PC-3 (cell line): ENCODE measurements at regions not wholly inside any gene's neighbourhood (a gene's known extent, or its start where the extent isn't known, plus 50 kb on each side); places are given as distances from the start of the nearest gene placed in this dataset.

ENCODE experiments used
- ATAC-seq: fragments of 200-7000 bp; cut with Tn5 transposase; 2 replicates; pipeline ENCODE4 v1.9.1; 2020; ENCODE audit warnings: mild to moderate bottlenecking, moderate library complexity
- BruUV-seq: library from RNA; stranded (reverse); fragments of 400-500 nt; replicated peaks from 2 replicates; lab custom pipeline; 2021; lab: Mats Ljungman, UMichigan
- CTCF ChIA-PET: fragments of 300-600 bp; sonication (Branson Sonifier 250); formaldehyde crosslinking; loops from one replicate; lab custom pipeline; 2022; ENCODE audit warnings: antibody characterized with exemption; lab: Charles Lee
- POLR2A ChIA-PET: fragments of 300-600 bp; sonication (Branson Sonifier 250); formaldehyde crosslinking; loops from one replicate; lab custom pipeline; 2022; ENCODE audit warnings: antibody characterized with exemption; ENCODE audit not compliant: unreplicated experiment; lab: Charles Lee
- DNase-seq: peaks from one replicate; pipeline ENCODE4 v3.0.0-alpha.2; 2015
- H2AFZ ChIP-seq: fragments of 300-600 bp; sonication (generic); 2 replicates; pipeline ENCODE4 v1.6.0; 2016; ENCODE audit warnings: antibody characterized with exemption, low read length
- H3F3A ChIP-seq: fragments of 300-600 bp; sonication (generic); one replicate; pipeline ENCODE4 v1.6.0; 2017; ENCODE audit warnings: antibody characterized with exemption, low read length, control low read depth, mild to moderate bottlenecking; ENCODE audit not compliant: unreplicated experiment
- H3K27ac ChIP-seq: fragments of 300-600 bp; sonication (generic); 2 replicates; pipeline ENCODE4 v1.5.1; 2016; ENCODE audit warnings: mild to moderate bottlenecking, low read length
- H3K27me3 ChIP-seq: fragments of 300-600 bp; sonication (generic); 2 replicates; pipeline ENCODE4 v1.6.1; 2016; ENCODE audit warnings: low read length, mixed read lengths
- H3K36me3 ChIP-seq: fragments of 300-600 bp; sonication (generic); 2 replicates; pipeline ENCODE4 v1.6.1; 2016; ENCODE audit warnings: low read depth, mixed run types, low read length, mixed read lengths
- H3K4me1 ChIP-seq: fragments of 300-600 bp; sonication (generic); 2 replicates; pipeline ENCODE4 v1.5.1; 2016; ENCODE audit warnings: low read length; ENCODE audit not compliant: insufficient read depth
- H3K4me2 ChIP-seq: fragments of 300-600 bp; sonication (generic); 2 replicates; pipeline ENCODE4 v1.6.0; 2016; ENCODE audit warnings: low read length
- H3K4me3 ChIP-seq: fragments of 300-600 bp; sonication (generic); 2 replicates; pipeline ENCODE4 v1.5.1; 2016; ENCODE audit warnings: mild to moderate bottlenecking, low read length, mixed read lengths
- H3K79me2 ChIP-seq: fragments of 300-600 bp; sonication (generic); 2 replicates; pipeline ENCODE4 v1.6.1; 2017; ENCODE audit warnings: low read length, mixed read lengths
- H3K9ac ChIP-seq: fragments of 300-600 bp; sonication (generic); 2 replicates; pipeline ENCODE4 v1.6.0; 2016; ENCODE audit warnings: mild to moderate bottlenecking, low read length
- H3K9me2 ChIP-seq: fragments of 300-600 bp; sonication (generic); replicated peaks from 2 replicates; pipeline ENCODE4 v1.6.1; 2016; ENCODE audit warnings: mixed run types, low read length, mixed read lengths
- H3K9me3 ChIP-seq: fragments of 300-600 bp; sonication (generic); 2 replicates; pipeline ENCODE4 v1.6.1; 2016; ENCODE audit warnings: low read length, mixed read lengths
- H4K20me1 ChIP-seq: fragments of 300-600 bp; sonication (generic); 2 replicates; pipeline ENCODE4 v1.6.1; 2016; ENCODE audit warnings: low read length, mixed read lengths
- EZH2 ChIP-seq: fragments of 300-600 bp; sonication (generic); IDR thresholded peaks from one replicate; pipeline ENCODE4 v1.6.1; 2017; ENCODE audit warnings: antibody characterized with exemption, mild to moderate bottlenecking, low read length; ENCODE audit not compliant: unreplicated experiment
- EZH2phosphoT487 ChIP-seq: fragments of 300-600 bp; sonication (generic); IDR thresholded peaks from 2 replicates; pipeline ENCODE4 v1.6.1; 2018; ENCODE audit warnings: mild to moderate bottlenecking, antibody characterized with exemption, low read length, borderline replicate concordance
- intact Hi-C: fragments of 100-400 bp; cut with micrococcal nuclease; formaldehyde crosslinking; loops from 2 replicates; pipeline ENCODE4 v1.9.0; 2023
- TF ChIP-seq, protein P1 (sequence below): fragments of 300-600 bp; sonication (generic); conservative IDR thresholded peaks from 2 replicates; pipeline ENCODE4 v1.5.1; 2017; ENCODE audit warnings: antibody characterized with exemption, low read depth, mild to moderate bottlenecking, low read length

DNA sequence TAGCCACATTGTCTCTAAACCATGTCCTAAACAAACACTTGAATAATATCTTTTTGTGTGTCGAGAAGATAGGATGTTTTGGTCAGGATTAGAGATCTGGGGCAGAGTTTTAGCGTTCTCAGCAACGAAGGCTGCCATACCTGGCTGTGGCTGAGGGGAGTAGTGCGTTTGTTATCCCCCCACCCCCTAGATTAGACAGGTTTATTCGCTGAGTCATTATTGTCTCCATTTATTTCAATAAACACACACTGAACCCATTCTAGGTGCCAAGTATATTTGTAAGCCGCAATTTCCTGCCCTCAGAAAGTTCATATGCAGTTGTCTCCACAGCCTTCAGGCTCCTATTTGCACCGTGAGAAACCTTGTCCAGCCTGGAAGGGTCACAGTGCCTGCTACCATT is 1684.8 kb upstream of the TENM3 start:
- ATAC-seq (no peak), DNase-seq (no peak)
- Histone ChIP-seq H2AFZ (no peak overlapping the region), H3K36me3 (no peaks in the 10 kb centered on the region), H3K9me2 (no peaks in the 10 kb centered on the region), H3K27ac (no peak overlapping the region), H3K4me3 (no peak overlapping the region), H3K9ac (no peak overlapping the region), H4K20me1 (no peaks in the 10 kb centered on the region), H3K4me1 (no peaks in the 10 kb centered on the region), H3K9me3 (no peaks in the 10 kb centered on the region), H3F3A (no peaks in the 10 kb centered on the region), H3K4me2 (no peak overlapping the region), H3K79me2 (no peaks in the 10 kb centered on the region), H3K27me3 (peaks cover 33% of the 10 kb centered on the region)
- TF ChIP-seq EZH2 (no peak), EZH2phosphoT487 (no peak)
- TF ChIP-seq, protein P1, sequence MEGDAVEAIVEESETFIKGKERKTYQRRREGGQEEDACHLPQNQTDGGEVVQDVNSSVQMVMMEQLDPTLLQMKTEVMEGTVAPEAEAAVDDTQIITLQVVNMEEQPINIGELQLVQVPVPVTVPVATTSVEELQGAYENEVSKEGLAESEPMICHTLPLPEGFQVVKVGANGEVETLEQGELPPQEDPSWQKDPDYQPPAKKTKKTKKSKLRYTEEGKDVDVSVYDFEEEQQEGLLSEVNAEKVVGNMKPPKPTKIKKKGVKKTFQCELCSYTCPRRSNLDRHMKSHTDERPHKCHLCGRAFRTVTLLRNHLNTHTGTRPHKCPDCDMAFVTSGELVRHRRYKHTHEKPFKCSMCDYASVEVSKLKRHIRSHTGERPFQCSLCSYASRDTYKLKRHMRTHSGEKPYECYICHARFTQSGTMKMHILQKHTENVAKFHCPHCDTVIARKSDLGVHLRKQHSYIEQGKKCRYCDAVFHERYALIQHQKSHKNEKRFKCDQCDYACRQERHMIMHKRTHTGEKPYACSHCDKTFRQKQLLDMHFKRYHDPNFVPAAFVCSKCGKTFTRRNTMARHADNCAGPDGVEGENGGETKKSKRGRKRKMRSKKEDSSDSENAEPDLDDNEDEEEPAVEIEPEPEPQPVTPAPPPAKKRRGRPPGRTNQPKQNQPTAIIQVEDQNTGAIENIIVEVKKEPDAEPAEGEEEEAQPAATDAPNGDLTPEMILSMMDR: no peak
- POLR2A ChIA-PET: no interaction called here
- no TSS peak for BruUV-seq
- intact Hi-C loops: no loop called here
- CTCF ChIA-PET: no interaction called here

DNA sequence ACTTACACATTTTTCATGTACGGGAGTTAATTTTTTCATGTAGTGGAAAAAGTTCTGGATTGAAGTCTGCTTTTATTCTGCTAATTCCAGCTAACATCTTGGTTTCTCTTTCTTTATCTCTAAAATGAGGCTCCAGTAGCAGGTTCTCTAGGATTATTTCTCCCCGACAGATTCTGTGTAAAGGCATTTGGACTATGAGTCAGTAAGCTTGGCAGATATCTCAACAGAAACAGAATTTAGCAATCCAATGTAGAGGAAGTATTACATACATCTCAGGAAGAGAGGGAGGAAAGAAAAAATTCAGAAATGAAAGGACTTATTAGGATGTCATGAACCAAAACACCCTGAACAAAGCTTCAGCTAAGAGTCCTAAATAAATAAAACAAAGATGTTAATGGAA is 1682.3 kb upstream of the TENM3 start:
- Histone ChIP-seq H2AFZ (no peak overlapping the region), H3K9me3 (no peaks in the 10 kb centered on the region), H3K4me3 (no peak overlapping the region), H3K27me3 (peaks cover 31% of the 10 kb centered on the region), H3K4me2 (0 out of 2 replicates have a peak overlapping the region, but pooled peaks have one; percentile 22), H3K36me3 (no peaks in the 10 kb centered on the region), H3K27ac (no peak overlapping the region), H3K9me2 (no peaks in the 10 kb centered on the region), H3F3A (no peaks in the 10 kb centered on the region), H3K9ac (no peak overlapping the region), H4K20me1 (no peaks in the 10 kb centered on the region), H3K79me2 (no peaks in the 10 kb centered on the region), H3K4me1 (no peaks in the 10 kb centered on the region)
- ATAC-seq (no peak), DNase-seq (peak; percentile 23)
- POLR2A ChIA-PET: no interaction called here
- TF ChIP-seq, protein P1: no peak
- no peak for TF ChIP-seq EZH2
- TF ChIP-seq EZH2phosphoT487: no peak
- no TSS peak for BruUV-seq
- intact Hi-C loops: no loop called here
- CTCF ChIA-PET: no interaction called here

DNA sequence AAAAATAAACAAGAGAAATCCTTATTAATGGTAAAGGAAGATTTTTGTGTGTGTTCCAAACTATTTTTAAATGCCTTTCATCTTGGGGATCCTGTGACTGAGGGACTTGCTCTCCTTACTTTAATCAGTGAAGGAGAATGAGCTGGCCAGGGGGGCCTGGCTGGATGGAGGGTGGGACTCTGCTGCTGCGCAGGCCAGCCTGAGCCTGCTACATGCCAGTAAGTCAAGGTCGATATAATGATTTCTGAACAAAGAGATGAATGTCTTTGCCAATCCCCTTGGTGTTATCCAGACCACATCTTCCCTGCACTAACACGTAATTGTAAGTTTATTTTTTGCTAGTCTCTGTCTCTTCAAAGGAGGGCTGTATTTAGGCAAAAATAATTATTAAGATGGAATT is 1679.2 kb upstream of the TENM3 start:
- H4K20me1 ChIP-seq: no peaks in the 10 kb centered on the region
- BruUV-seq: no TSS peak
- intact Hi-C loops: no loop called here
- no peak overlapping the region for H3K27ac ChIP-seq
- TF ChIP-seq EZH2phosphoT487 (no peak), EZH2 (no peak)
- TF ChIP-seq, protein P1: no peak
- no peaks in the 10 kb centered on the region for H3F3A ChIP-seq
- peaks cover 31% of the 10 kb centered on the region for H3K27me3 ChIP-seq
- no peaks in the 10 kb centered on the region for H3K4me1 ChIP-seq
- no peak overlapping the region for H3K4me3 ChIP-seq
- no peak overlapping the region for H3K9ac ChIP-seq
- no peaks in the 10 kb centered on the region for H3K79me2 ChIP-seq
- H2AFZ ChIP-seq: no peak overlapping the region
- ChIA-PET POLR2A (no interaction called here), CTCF (no interaction called here)
- H3K36me3 ChIP-seq: no peaks in the 10 kb centered on the region
- no peak for DNase-seq
- H3K4me2 ChIP-seq: no peak overlapping the region
- no peaks in the 10 kb centered on the region for H3K9me3 ChIP-seq
- no peaks in the 10 kb centered on the region for H3K9me2 ChIP-seq
- ATAC-seq: no peak
